Breast epithelium (tissue), 3 donors: ENCODE measurements at regions not wholly inside any gene's neighbourhood (a gene's known extent, or its start where the extent isn't known, plus 50 kb on each side); places are given as distances from the start of the nearest gene placed in this dataset.

ENCODE experiments used
- CTCF ChIP-seq, 3 donors: fragments of 450-650 bp; IDR thresholded peaks; one replicate each; pipeline ENCODE4 v1.5.1; 2016 to 2017; ENCODE audit warnings: antibody characterized with exemption in 3 of 3, mild to moderate bottlenecking in 3 of 3, moderate library complexity in 3 of 3
- POLR2AphosphoS5 ChIP-seq, 3 donors: sonication (generic); formaldehyde crosslinking; IDR thresholded peaks; one replicate each; pipeline ENCODE4 v1.6.1; 2017; ENCODE audit warnings: antibody characterized with exemption in 3 of 3

- TF ChIP-seq POLR2AphosphoS5 (IDR thresholded peaks at IDR 0.05), result no peak
- no peak for TF ChIP-seq CTCF (IDR thresholded peaks at IDR 0.05)
Observed at GRCh38 chr18:43442571-43442970, 165.3 kb upstream of the SYT4 start.
